Osteocyte (in vitro differentiated cells): ENCODE measurements at regions not wholly inside any gene's neighbourhood (a gene's known extent, or its start where the extent isn't known, plus 50 kb on each side); places are given as distances from the start of the nearest gene placed in this dataset.

Experiments
- DNase-seq: peaks from one replicate; pipeline ENCODE4 v3.0.0; 2021; ENCODE audit warnings: mixed read lengths; ENCODE audit not compliant: unreplicated experiment; ENCODE audit errors: extremely low spot score
- H3K27ac Mint-ChIP-seq: one replicate; pipeline ENCODE4 v1.8.0; 2021; ENCODE audit warnings: mild to moderate bottlenecking, mixed read lengths; ENCODE audit not compliant: unreplicated experiment
- H3K27me3 Mint-ChIP-seq: one replicate; pipeline ENCODE4 v1.8.0; 2021; ENCODE audit warnings: mixed read lengths; ENCODE audit not compliant: unreplicated experiment
- H3K36me3 Mint-ChIP-seq: one replicate; pipeline ENCODE4 v1.8.0; 2021; ENCODE audit warnings: mixed read lengths; ENCODE audit not compliant: unreplicated experiment
- H3K4me1 Mint-ChIP-seq: one replicate; pipeline ENCODE4 v1.8.0; 2021; ENCODE audit warnings: mixed read lengths; ENCODE audit not compliant: unreplicated experiment
- H3K4me3 Mint-ChIP-seq: one replicate; pipeline ENCODE4 v1.8.0; 2021; ENCODE audit warnings: mild to moderate bottlenecking, moderate library complexity, mixed read lengths; ENCODE audit not compliant: unreplicated experiment
- H3K9me3 Mint-ChIP-seq: one replicate; pipeline ENCODE4 v1.8.0; 2021; ENCODE audit warnings: mixed read lengths; ENCODE audit not compliant: unreplicated experiment
- CTCF ChIP-seq: fragments of 200-600 bp; sonication (generic); IDR thresholded peaks from 2 replicates; pipeline ENCODE4 v1.5.0; 2021; ENCODE audit warnings: antibody characterized with exemption, mild to moderate bottlenecking, moderate library complexity

GRCh38 chr2:216808805-216809425 lies 50.9 kb downstream of the TNP1 start:
- no peak overlapping the region for H3K4me3 Mint-ChIP-seq
- no peaks in the 10 kb centered on the region for H3K9me3 Mint-ChIP-seq
- DNase-seq: no peak
- H3K27me3 Mint-ChIP-seq: peaks cover 5% of the 10 kb centered on the region
- no peak for TF ChIP-seq CTCF
- H3K36me3 Mint-ChIP-seq: no peaks in the 10 kb centered on the region
- H3K27ac Mint-ChIP-seq: no peak overlapping the region
- no peaks in the 10 kb centered on the region for H3K4me1 Mint-ChIP-seq

- Mint-ChIP-seq H3K9me3 (no peaks in the 10 kb centered on the region), H3K27me3 (no peaks in the 10 kb centered on the region), H3K36me3 (no peaks in the 10 kb centered on the region), H3K27ac (no peak overlapping the region), H3K4me1 (no peaks in the 10 kb centered on the region), H3K4me3 (no peak overlapping the region)
- TF ChIP-seq CTCF: no peak
- no peak for DNase-seq
Observed at GRCh38 chr2:216807857-216808272, 52.0 kb downstream of the TNP1 start.

- Mint-ChIP-seq H3K4me3 (no peak overlapping the region), H3K36me3 (no peaks in the 10 kb centered on the region), H3K9me3 (no peaks in the 10 kb centered on the region), H3K27ac (no peak overlapping the region), H3K4me1 (no peaks in the 10 kb centered on the region), H3K27me3 (no peaks in the 10 kb centered on the region)
- no peak for DNase-seq
- no peak for TF ChIP-seq CTCF
Observed at GRCh38 chr2:216804357-216805350, 55.2 kb downstream of the TNP1 start.

GRCh38 chr2:216803791-216804190 lies 56.1 kb downstream of the TNP1 start:
- TF ChIP-seq CTCF: no peak
- Mint-ChIP-seq H3K4me1 (no peaks in the 10 kb centered on the region), H3K36me3 (no peaks in the 10 kb centered on the region), H3K27ac (no peak overlapping the region), H3K4me3 (no peak overlapping the region), H3K27me3 (no peaks in the 10 kb centered on the region), H3K9me3 (no peaks in the 10 kb centered on the region)
- no peak for DNase-seq
